Calu3 (cell line): ENCODE measurements at regions not wholly inside any gene's neighbourhood (a gene's known extent, or its start where the extent isn't known, plus 50 kb on each side); places are given as distances from the start of the nearest gene placed in this dataset.

Experiments used
- BruUV-seq: library from RNA; stranded (reverse); fragments of 400-500 nt; replicated peaks from 2 replicates; lab custom pipeline; 2021; lab: Mats Ljungman, UMichigan
- CTCF ChIA-PET: fragments of 300-600 bp; sonication (Branson Sonifier 250); formaldehyde crosslinking; loops from one replicate; lab custom pipeline; 2022; ENCODE audit warnings: antibody characterized with exemption; lab: Charles Lee
- DNase-seq: peaks from one replicate; pipeline ENCODE4 v3.0.0; 2022
- H3K27ac Mint-ChIP-seq: one replicate; pipeline ENCODE4 v1.8.0; 2022; ENCODE audit warnings: mixed read lengths; ENCODE audit not compliant: unreplicated experiment
- H3K27me3 Mint-ChIP-seq: one replicate; pipeline ENCODE4 v1.8.0; 2022; ENCODE audit warnings: mixed read lengths; ENCODE audit not compliant: unreplicated experiment
- H3K36me3 Mint-ChIP-seq: one replicate; pipeline ENCODE4 v1.8.0; 2022; ENCODE audit warnings: mild to moderate bottlenecking, moderate library complexity, mixed read lengths; ENCODE audit not compliant: insufficient read depth, unreplicated experiment
- H3K4me1 Mint-ChIP-seq: one replicate; pipeline ENCODE4 v1.8.0; 2022; ENCODE audit warnings: mild to moderate bottlenecking, low read depth, mixed read lengths; ENCODE audit not compliant: unreplicated experiment
- H3K4me3 Mint-ChIP-seq: one replicate; pipeline ENCODE4 v1.8.0; 2022; ENCODE audit warnings: mild to moderate bottlenecking, low read depth, moderate library complexity, mixed read lengths; ENCODE audit not compliant: unreplicated experiment
- H3K9me3 Mint-ChIP-seq: one replicate; pipeline ENCODE4 v1.8.0; 2022; ENCODE audit warnings: low read depth, mixed read lengths; ENCODE audit not compliant: unreplicated experiment
- CTCF ChIP-seq: fragments of 200-600 bp; IDR thresholded peaks from one replicate; pipeline ENCODE4 v1.8.0; 2022; ENCODE audit warnings: antibody characterized with exemption; ENCODE audit not compliant: unreplicated experiment
- intact Hi-C: fragments of 100-400 bp; cut with micrococcal nuclease; formaldehyde crosslinking; loops from one replicate; pipeline ENCODE4 v1.10.0; 2022; ENCODE audit not compliant: unreplicated experiment

- CTCF ChIA-PET, result interaction anchor here (0.6 kb wide), 1 partner anchor 727 kb away, joined by 3 read pairs; no protein-coding TSS in a partner anchor
- no peak for DNase-seq
- intact Hi-C loops, result no loop called here
- H3K9me3 Mint-ChIP-seq, result peaks cover 2% of the 10 kb centered on the region
- no peaks in the 10 kb centered on the region for H3K36me3 Mint-ChIP-seq
- no peak for TF ChIP-seq CTCF
- no peaks in the 10 kb centered on the region for H3K4me1 Mint-ChIP-seq
- H3K4me3 Mint-ChIP-seq, result no peak overlapping the region
- no TSS peak for BruUV-seq
- H3K27me3 Mint-ChIP-seq, result no peaks in the 10 kb centered on the region
- no peak overlapping the region for H3K27ac Mint-ChIP-seq
Observed at GRCh38 chr13:69601661-69602060, 506.0 kb upstream of the ATXN8OS start.

GRCh38 chr13:69600811-69601210 is 506.8 kb upstream of the ATXN8OS start:
- BruUV-seq, result no TSS peak
- H3K36me3 Mint-ChIP-seq, result no peaks in the 10 kb centered on the region
- no peaks in the 10 kb centered on the region for H3K27me3 Mint-ChIP-seq
- CTCF ChIA-PET, result no interaction called here
- intact Hi-C loops, result no loop called here
- DNase-seq, result no peak
- no peak overlapping the region for H3K4me3 Mint-ChIP-seq
- H3K4me1 Mint-ChIP-seq, result no peaks in the 10 kb centered on the region
- TF ChIP-seq CTCF, result no peak
- H3K9me3 Mint-ChIP-seq, result peaks cover 2% of the 10 kb centered on the region
- H3K27ac Mint-ChIP-seq, result no peak overlapping the region

GRCh38 chr13:69597088-69597487 is 510.5 kb upstream of the ATXN8OS start:
- no peak for DNase-seq
- intact Hi-C loops, result no loop called here
- TF ChIP-seq CTCF, result no peak
- CTCF ChIA-PET, result no interaction called here
- no peak overlapping the region for H3K27ac Mint-ChIP-seq
- BruUV-seq, result no TSS peak
- no peaks in the 10 kb centered on the region for H3K9me3 Mint-ChIP-seq
- H3K4me3 Mint-ChIP-seq, result no peak overlapping the region
- H3K27me3 Mint-ChIP-seq, result no peaks in the 10 kb centered on the region
- H3K36me3 Mint-ChIP-seq, result no peaks in the 10 kb centered on the region
- peaks cover 7% of the 10 kb centered on the region for H3K4me1 Mint-ChIP-seq

GRCh38 chr13:69595181-69595580 is 512.4 kb upstream of the ATXN8OS start:
- peak; percentile 1 for DNase-seq
- no peak overlapping the region for H3K27ac Mint-ChIP-seq
- CTCF ChIA-PET, result no interaction called here
- peaks cover 7% of the 10 kb centered on the region for H3K4me1 Mint-ChIP-seq
- no peak for TF ChIP-seq CTCF
- no peak overlapping the region for H3K4me3 Mint-ChIP-seq
- intact Hi-C loops, result no loop called here
- no peaks in the 10 kb centered on the region for H3K36me3 Mint-ChIP-seq
- no peaks in the 10 kb centered on the region for H3K9me3 Mint-ChIP-seq
- BruUV-seq, result no TSS peak
- H3K27me3 Mint-ChIP-seq, result no peaks in the 10 kb centered on the region
